ENCODE measurements at regions not wholly inside any gene's neighbourhood (a gene's known extent, or its start where the extent isn't known, plus 50 kb on each side); places are given as distances from the start of the nearest gene placed in this dataset.

DNA sequence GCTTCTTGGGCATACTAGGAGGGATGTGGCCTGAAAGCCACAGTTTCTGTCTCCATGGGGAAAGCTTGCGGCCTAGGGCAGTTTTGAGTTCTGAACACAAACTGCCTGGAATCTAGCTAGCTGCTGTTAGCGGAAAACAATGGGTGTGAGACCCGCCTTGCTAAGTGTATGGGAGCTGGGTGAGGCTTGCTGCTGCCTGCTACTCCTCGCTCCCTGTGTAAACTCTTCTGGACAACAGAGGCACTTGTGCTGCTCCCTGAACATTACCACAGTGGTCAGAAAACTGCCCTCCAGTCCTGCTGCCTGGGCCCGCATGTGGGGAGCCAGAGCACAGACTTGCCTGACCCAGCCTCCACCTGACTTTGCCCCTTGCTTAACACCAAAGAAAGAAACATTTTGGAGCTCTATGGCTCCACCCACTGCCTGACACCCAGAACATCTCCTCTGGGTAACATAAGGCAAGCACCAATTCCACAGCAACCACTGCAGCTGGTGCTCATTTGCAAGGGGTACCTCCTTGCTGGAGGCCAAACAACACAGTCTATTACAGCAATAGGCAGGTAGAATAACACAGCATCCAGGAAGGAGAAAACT, 766.3 kb upstream of the RAG2 start:
- Histone ChIP-seq H3K4me3 (ENCODE audit: control insufficient read depth in 1 of 2, extremely low read depth in 1 of 2, low read length in 1 of 2) (no peak overlapping the region), H3K36me3 (ENCODE audit: control insufficient read depth in 2 of 2, extremely low read depth in 1 of 2, insufficient read depth in 1 of 2, low read length in 1 of 2) (no peaks in the 10 kb centered on the region), H3K4me1 (ENCODE audit: control insufficient read depth in 1 of 2, extremely low read depth in 1 of 2, insufficient read depth in 2 of 2, low read length in 2 of 2) (no peaks in the 10 kb centered on the region), H3K27ac (ENCODE audit: low read length) (no peak overlapping the region), H3K9me3 (no peaks in the 10 kb centered on the region), H3K27me3 (replicated peaks in 1 of 2; ENCODE audit: control insufficient read depth in 2 of 2, extremely low read depth in 1 of 2, insufficient read depth in 2 of 2, low read length in 1 of 2) (no peaks in the 10 kb centered on the region)
- POLR2A ChIA-PET = no interaction called here
- H3K27me3 Mint-ChIP-seq = no peaks in the 10 kb centered on the region
- CTCF ChIA-PET = no interaction called here
- no peak overlapping the region for H3K27ac Mint-ChIP-seq
- 89% methylated on average over 5 of the region's 5 CpGs for WGBS (ENCODE audit: insufficient coverage)
- no peak for DNase-seq
- no peaks in the 10 kb centered on the region for H3K36me3 Mint-ChIP-seq
- ATAC-seq (replicated peaks in 1 of 4) = no peak
- H3K4me1 Mint-ChIP-seq = no peaks in the 10 kb centered on the region
- no peak overlapping the region for H3K4me3 Mint-ChIP-seq
- H3K9me3 Mint-ChIP-seq = peaks cover 6 to 26% (median 18%) of the 10 kb centered on the region in 3 donors

DNA sequence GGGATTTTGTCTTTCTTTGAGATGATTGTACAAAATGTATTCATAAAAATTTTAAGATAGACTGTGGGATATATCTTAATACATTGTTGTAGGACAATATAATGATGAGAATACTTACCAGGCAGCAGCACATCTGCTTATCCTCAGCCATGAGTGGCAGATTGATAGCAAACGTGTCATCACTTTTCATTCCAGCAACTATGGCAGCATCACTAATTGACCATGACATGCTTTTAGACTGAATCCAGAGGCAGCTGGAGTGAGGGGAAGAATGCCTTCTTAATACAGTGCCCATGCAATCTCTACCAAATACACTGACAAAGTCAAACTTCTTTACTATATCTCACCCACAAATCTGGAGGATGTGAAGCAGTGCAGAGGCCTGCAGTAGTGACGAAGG, 755.2 kb upstream of the RAG2 start:
- H3K36me3 Mint-ChIP-seq = no peaks in the 10 kb centered on the region
- Histone ChIP-seq H3K27ac (ENCODE audit: low read length) (no peak overlapping the region), H3K4me3 (ENCODE audit: control insufficient read depth in 1 of 2, extremely low read depth in 1 of 2, low read length in 1 of 2) (no peak overlapping the region), H3K36me3 (ENCODE audit: control insufficient read depth in 2 of 2, extremely low read depth in 1 of 2, insufficient read depth in 1 of 2, low read length in 1 of 2) (no peaks in the 10 kb centered on the region), H3K9me3 (no peaks in the 10 kb centered on the region), H3K4me1 (ENCODE audit: control insufficient read depth in 1 of 2, extremely low read depth in 1 of 2, insufficient read depth in 2 of 2, low read length in 2 of 2) (no peaks in the 10 kb centered on the region), H3K27me3 (replicated peaks in 1 of 2; ENCODE audit: control insufficient read depth in 2 of 2, extremely low read depth in 1 of 2, insufficient read depth in 2 of 2, low read length in 1 of 2) (no peaks in the 10 kb centered on the region)
- ATAC-seq (replicated peaks in 1 of 4) (no peak), DNase-seq (no peak)
- no peaks in the 10 kb centered on the region for H3K4me1 Mint-ChIP-seq
- H3K9me3 Mint-ChIP-seq = peaks cover 5 to 19% (median 18%) of the 10 kb centered on the region in 3 donors
- H3K27ac Mint-ChIP-seq = no peak overlapping the region
- WGBS (ENCODE audit: insufficient coverage) = no CpG with 5 or more reads among the region's 2 CpGs
- H3K27me3 Mint-ChIP-seq = no peaks in the 10 kb centered on the region
- CTCF ChIA-PET = no interaction called here
- POLR2A ChIA-PET = no interaction called here
- H3K4me3 Mint-ChIP-seq = no peak overlapping the region

DNA sequence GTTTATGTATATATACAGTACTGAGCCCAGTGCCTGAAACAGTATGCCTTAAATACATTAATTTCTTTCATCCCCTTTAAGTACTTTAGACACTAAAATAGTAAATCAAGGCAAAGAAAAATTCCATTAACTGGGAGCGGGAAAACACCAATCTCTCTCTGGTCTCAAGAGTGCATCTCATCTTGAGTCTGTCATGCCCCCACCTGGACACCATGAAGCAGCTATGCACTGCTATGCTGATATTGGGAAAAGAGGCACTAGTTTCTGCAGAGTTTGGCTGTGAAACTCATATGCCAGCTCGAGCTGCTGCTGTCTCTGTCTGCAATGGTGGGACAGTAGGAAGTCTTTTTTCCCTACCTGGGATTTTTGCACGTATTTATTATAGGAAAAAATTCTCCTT, 754.4 kb upstream of the RAG2 start:
- POLR2A ChIA-PET = no interaction called here
- H3K27ac Mint-ChIP-seq = no peak overlapping the region
- no peaks in the 10 kb centered on the region for H3K27me3 Mint-ChIP-seq

GRCh38 chr11:37343290-37343689, 745.3 kb upstream of the RAG2 start:
- POLR2A ChIA-PET = no interaction called here
- H3K27ac ChIP-seq (ENCODE audit: low read length) = no peak overlapping the region
- no peaks in the 10 kb centered on the region for H3K4me1 Mint-ChIP-seq
- no peaks in the 10 kb centered on the region for H3K27me3 Mint-ChIP-seq
- no peak for ATAC-seq (replicated peaks in 1 of 4)
- no peaks in the 10 kb centered on the region for H3K27me3 ChIP-seq (replicated peaks in 1 of 2; ENCODE audit: control insufficient read depth in 2 of 2, extremely low read depth in 1 of 2, insufficient read depth in 2 of 2, low read length in 1 of 2)
- H3K4me1 ChIP-seq (ENCODE audit: control insufficient read depth in 1 of 2, extremely low read depth in 1 of 2, insufficient read depth in 2 of 2, low read length in 2 of 2) = no peaks in the 10 kb centered on the region
- H3K4me3 Mint-ChIP-seq = no peak overlapping the region
- 100% methylated on average over 1 of the region's 1 CpG for WGBS (ENCODE audit: insufficient coverage)
- H3K9me3 ChIP-seq = no peaks in the 10 kb centered on the region
- DNase-seq = no peak
- H3K4me3 ChIP-seq (ENCODE audit: control insufficient read depth in 1 of 2, extremely low read depth in 1 of 2, low read length in 1 of 2) = no peak overlapping the region
- H3K36me3 ChIP-seq (ENCODE audit: control insufficient read depth in 2 of 2, extremely low read depth in 1 of 2, insufficient read depth in 1 of 2, low read length in 1 of 2) = no peaks in the 10 kb centered on the region
- CTCF ChIA-PET = no interaction called here
- no peak overlapping the region for H3K27ac Mint-ChIP-seq
- peaks cover 0 to 9% (median 3%) of the 10 kb centered on the region in 3 donors for H3K9me3 Mint-ChIP-seq
- H3K36me3 Mint-ChIP-seq = no peaks in the 10 kb centered on the region

More for the DNA sequence above, 754.4 kb upstream of the RAG2 start:
- Mint-ChIP-seq H3K4me3 (no peak overlapping the region), H3K36me3 (no peaks in the 10 kb centered on the region), H3K9me3 (peaks cover 5 to 14% (median 12%) of the 10 kb centered on the region in 3 donors), H3K4me1 (no peaks in the 10 kb centered on the region)
- no peaks in the 10 kb centered on the region for H3K27me3 ChIP-seq (replicated peaks in 1 of 2; ENCODE audit: control insufficient read depth in 2 of 2, extremely low read depth in 1 of 2, insufficient read depth in 2 of 2, low read length in 1 of 2)
- H3K9me3 ChIP-seq = no peaks in the 10 kb centered on the region
- no CpG with 5 or more reads among the region's 3 CpGs for WGBS (ENCODE audit: insufficient coverage)
- H3K4me1 ChIP-seq (ENCODE audit: control insufficient read depth in 1 of 2, extremely low read depth in 1 of 2, insufficient read depth in 2 of 2, low read length in 2 of 2) = no peaks in the 10 kb centered on the region
- no peaks in the 10 kb centered on the region for H3K36me3 ChIP-seq (ENCODE audit: control insufficient read depth in 2 of 2, extremely low read depth in 1 of 2, insufficient read depth in 1 of 2, low read length in 1 of 2)
- ATAC-seq (replicated peaks in 1 of 4) (no peak), DNase-seq (no peak)
- H3K27ac ChIP-seq (ENCODE audit: low read length) = no peak overlapping the region
- H3K4me3 ChIP-seq (ENCODE audit: control insufficient read depth in 1 of 2, extremely low read depth in 1 of 2, low read length in 1 of 2) = no peak overlapping the region
- CTCF ChIA-PET = no interaction called here

- no peaks in the 10 kb centered on the region for H3K36me3 Mint-ChIP-seq
- CTCF ChIA-PET = no interaction called here
- Histone ChIP-seq H3K36me3 (ENCODE audit: control insufficient read depth in 2 of 2, extremely low read depth in 1 of 2, insufficient read depth in 1 of 2, low read length in 1 of 2) (no peaks in the 10 kb centered on the region), H3K4me1 (ENCODE audit: control insufficient read depth in 1 of 2, extremely low read depth in 1 of 2, insufficient read depth in 2 of 2, low read length in 2 of 2) (no peaks in the 10 kb centered on the region), H3K4me3 (ENCODE audit: control insufficient read depth in 1 of 2, extremely low read depth in 1 of 2, low read length in 1 of 2) (no peak overlapping the region), H3K27me3 (replicated peaks in 1 of 2; ENCODE audit: control insufficient read depth in 2 of 2, extremely low read depth in 1 of 2, insufficient read depth in 2 of 2, low read length in 1 of 2) (no peaks in the 10 kb centered on the region), H3K27ac (ENCODE audit: low read length) (no peak overlapping the region), H3K9me3 (no peaks in the 10 kb centered on the region)
- H3K9me3 Mint-ChIP-seq = peaks cover 7 to 13% (median 12%) of the 10 kb centered on the region in 3 donors
- POLR2A ChIA-PET = no interaction called here
- no peak overlapping the region for H3K27ac Mint-ChIP-seq
- H3K4me3 Mint-ChIP-seq = no peak overlapping the region
- DNase-seq (no peak), ATAC-seq (replicated peaks in 1 of 4) (no peak)
- H3K27me3 Mint-ChIP-seq = no peaks in the 10 kb centered on the region
- H3K4me1 Mint-ChIP-seq = no peaks in the 10 kb centered on the region
- no CpG with 5 or more reads among the region's 2 CpGs for WGBS (ENCODE audit: insufficient coverage)
These were observed 738.4 kb upstream of the RAG2 start for GRCh38 chr11:37336401-37336800.

GRCh38 chr11:37333345-37333744, 735.3 kb upstream of the RAG2 start:
- Histone ChIP-seq H3K4me3 (ENCODE audit: control insufficient read depth in 1 of 2, extremely low read depth in 1 of 2, low read length in 1 of 2) (no peak overlapping the region), H3K27me3 (replicated peaks in 1 of 2; ENCODE audit: control insufficient read depth in 2 of 2, extremely low read depth in 1 of 2, insufficient read depth in 2 of 2, low read length in 1 of 2) (no peaks in the 10 kb centered on the region), H3K4me1 (ENCODE audit: control insufficient read depth in 1 of 2, extremely low read depth in 1 of 2, insufficient read depth in 2 of 2, low read length in 2 of 2) (no peaks in the 10 kb centered on the region), H3K27ac (ENCODE audit: low read length) (no peak overlapping the region), H3K36me3 (ENCODE audit: control insufficient read depth in 2 of 2, extremely low read depth in 1 of 2, insufficient read depth in 1 of 2, low read length in 1 of 2) (no peaks in the 10 kb centered on the region), H3K9me3 (no peaks in the 10 kb centered on the region)
- ChIA-PET CTCF (no interaction called here), POLR2A (no interaction called here)
- Mint-ChIP-seq H3K9me3 (peaks cover 18 to 21% (median 19%) of the 10 kb centered on the region in 3 donors), H3K27ac (no peak overlapping the region), H3K4me1 (no peaks in the 10 kb centered on the region), H3K36me3 (no peaks in the 10 kb centered on the region), H3K27me3 (no peaks in the 10 kb centered on the region), H3K4me3 (no peak overlapping the region)
- ATAC-seq (replicated peaks in 1 of 4) = no peak
- no peak for DNase-seq
- WGBS (ENCODE audit: insufficient coverage) = 90% methylated on average over 1 of the region's 1 CpG

GRCh38 chr11:37323843-37324242, 725.8 kb upstream of the RAG2 start:
- no peaks in the 10 kb centered on the region for H3K27me3 Mint-ChIP-seq
- Histone ChIP-seq H3K4me3 (ENCODE audit: control insufficient read depth in 1 of 2, extremely low read depth in 1 of 2, low read length in 1 of 2) (no peak overlapping the region), H3K4me1 (ENCODE audit: control insufficient read depth in 1 of 2, extremely low read depth in 1 of 2, insufficient read depth in 2 of 2, low read length in 2 of 2) (no peaks in the 10 kb centered on the region), H3K36me3 (ENCODE audit: control insufficient read depth in 2 of 2, extremely low read depth in 1 of 2, insufficient read depth in 1 of 2, low read length in 1 of 2) (no peaks in the 10 kb centered on the region), H3K27me3 (replicated peaks in 1 of 2; ENCODE audit: control insufficient read depth in 2 of 2, extremely low read depth in 1 of 2, insufficient read depth in 2 of 2, low read length in 1 of 2) (no peaks in the 10 kb centered on the region), H3K27ac (ENCODE audit: low read length) (no peak overlapping the region), H3K9me3 (no peaks in the 10 kb centered on the region)
- ChIA-PET POLR2A (no interaction called here), CTCF (no interaction called here)
- peaks cover 16 to 26% (median 22%) of the 10 kb centered on the region in 3 donors for H3K9me3 Mint-ChIP-seq
- H3K36me3 Mint-ChIP-seq = no peaks in the 10 kb centered on the region
- no peak for DNase-seq
- H3K27ac Mint-ChIP-seq = no peak overlapping the region
- no peak for ATAC-seq (replicated peaks in 1 of 4)
- H3K4me3 Mint-ChIP-seq = no peak overlapping the region
- no peaks in the 10 kb centered on the region for H3K4me1 Mint-ChIP-seq

All from T-cell (primary cell).